OCI-LY1 (cell line): ENCODE measurements at regions not wholly inside any gene's neighbourhood (a gene's known extent, or its start where the extent isn't known, plus 50 kb on each side); places are given as distances from the start of the nearest gene placed in this dataset.

ENCODE experiments used
- H2AFZ ChIP-seq: fragments of 200-600 bp; sonication (generic), shearing (Covaris generic); 2 replicates; pipeline ENCODE4 v1.6.0; 2014; ENCODE audit warnings: antibody characterized with exemption, mild to moderate bottlenecking, low read length
- H3F3A ChIP-seq: fragments of 200-600 bp; sonication (generic), shearing (Covaris generic); 2 replicates; pipeline ENCODE4 v1.6.0; 2014; ENCODE audit warnings: mild to moderate bottlenecking, antibody characterized with exemption, low read length, moderate library complexity; ENCODE audit not compliant: insufficient read depth
- H3K27ac ChIP-seq: fragments of 200-600 bp; sonication (generic); 2 replicates; pipeline ENCODE4 v1.5.1; 2014; ENCODE audit warnings: low read length, mixed run types, mild to moderate bottlenecking, low read depth; ENCODE audit not compliant: poor library complexity, severe bottlenecking
- H3K27me3 ChIP-seq: fragments of 200-600 bp; sonication (generic); 2 replicates; pipeline ENCODE4 v1.6.0; 2014; ENCODE audit warnings: antibody characterized with exemption, mild to moderate bottlenecking, low read length, moderate library complexity; ENCODE audit not compliant: insufficient read depth
- H3K36me3 ChIP-seq: fragments of 200-600 bp; sonication (generic); 2 replicates; pipeline ENCODE4 v1.6.1; 2014; ENCODE audit warnings: mild to moderate bottlenecking, antibody characterized with exemption, low read length, moderate library complexity, mixed read lengths; ENCODE audit not compliant: insufficient read depth
- H3K4me1 ChIP-seq: fragments of 200-600 bp; sonication (generic); 2 replicates; pipeline ENCODE4 v1.5.1; 2014; ENCODE audit warnings: mild to moderate bottlenecking, low read length, moderate library complexity; ENCODE audit not compliant: insufficient read depth, severe bottlenecking
- H3K4me2 ChIP-seq: fragments of 200-600 bp; sonication (generic), shearing (Covaris generic); 2 replicates; pipeline ENCODE4 v1.6.1; 2014; ENCODE audit warnings: low read length
- H3K4me3 ChIP-seq: fragments of 200-600 bp; sonication (generic); 2 replicates; pipeline ENCODE4 v1.5.1; 2014; ENCODE audit warnings: low read length, low read depth, mild to moderate bottlenecking, mixed read lengths; ENCODE audit not compliant: poor library complexity, severe bottlenecking
- H3K79me2 ChIP-seq: fragments of 200-600 bp; shearing (Covaris generic); 2 replicates; pipeline ENCODE4 v1.6.1; 2016; ENCODE audit warnings: mixed run types, low read length, mixed read lengths; ENCODE audit not compliant: insufficient read depth
- H3K9ac ChIP-seq: fragments of 200-600 bp; sonication (generic), shearing (Covaris generic); 2 replicates; pipeline ENCODE4 v1.6.1; 2014; ENCODE audit warnings: mild to moderate bottlenecking, low read length, mixed read lengths
- H3K9me2 ChIP-seq: fragments of 200-600 bp; sonication (generic), shearing (Covaris generic); 2 replicates; pipeline ENCODE4 v1.6.1; 2014; ENCODE audit warnings: low read depth, mild to moderate bottlenecking, low read length, mixed read lengths
- H3K9me3 ChIP-seq: fragments of 200-600 bp; shearing (Covaris generic); 2 replicates; pipeline ENCODE4 v1.6.1; 2014; ENCODE audit warnings: low read length, mixed read lengths
- H4K20me1 ChIP-seq: fragments of 200-600 bp; sonication (generic), shearing (Covaris generic); 2 replicates; pipeline ENCODE4 v1.6.0; 2016; ENCODE audit warnings: mild to moderate bottlenecking, low read length; ENCODE audit not compliant: insufficient read depth
- CTCF ChIP-seq: fragments of 200-600 bp; sonication (generic), shearing (Covaris generic); IDR thresholded peaks from 2 replicates; pipeline ENCODE4 v1.5.1; 2017; ENCODE audit warnings: mild to moderate bottlenecking, antibody characterized with exemption, low read length, moderate library complexity, mixed read lengths
- EZH2 ChIP-seq: fragments of 200-600 bp; sonication (generic), shearing (Covaris generic); IDR thresholded peaks from 2 replicates; pipeline ENCODE4 v1.8.0; 2017; ENCODE audit warnings: borderline replicate concordance, mixed run types, mild to moderate bottlenecking, antibody characterized with exemption, low read length, moderate library complexity, mixed read lengths

- H3K4me2 ChIP-seq, result no peak overlapping the region
- H3K4me3 ChIP-seq, result peak overlapping the region; percentile 28
- H3K4me1 ChIP-seq, result no peaks in the 10 kb centered on the region
- H3K9ac ChIP-seq, result no peak overlapping the region
- TF ChIP-seq EZH2, result no peak
- peak; percentile 99 for TF ChIP-seq CTCF
- H2AFZ ChIP-seq, result no peak overlapping the region
- H3K9me2 ChIP-seq, result no peaks in the 10 kb centered on the region
- no peaks in the 10 kb centered on the region for H3K36me3 ChIP-seq
- H3K79me2 ChIP-seq, result no peaks in the 10 kb centered on the region
- peaks cover 28% of the 10 kb centered on the region for H3K9me3 ChIP-seq
- no peaks in the 10 kb centered on the region for H4K20me1 ChIP-seq
- H3K27ac ChIP-seq, result peak overlapping the region; percentile 25
- H3K27me3 ChIP-seq, result no peaks in the 10 kb centered on the region
- no peaks in the 10 kb centered on the region; the same call in 1 of the 2 replicates for H3F3A ChIP-seq
Measured at GRCh38 chr14:106831322-106831720, 1304.9 kb downstream of the TMEM121 start.

GRCh38 chr14:106837870-106838269 is 1311.5 kb downstream of the TMEM121 start:
- H3K4me2 ChIP-seq, result no peak overlapping the region
- H3K9ac ChIP-seq, result no peak overlapping the region
- no peaks in the 10 kb centered on the region for H3K79me2 ChIP-seq
- H2AFZ ChIP-seq, result no peak overlapping the region
- peaks cover 16% of the 10 kb centered on the region for H3K36me3 ChIP-seq
- peaks cover 22% of the 10 kb centered on the region for H3K9me3 ChIP-seq
- TF ChIP-seq EZH2, result no peak
- TF ChIP-seq CTCF, result no peak
- H3K9me2 ChIP-seq, result no peaks in the 10 kb centered on the region
- no peak overlapping the region for H3K27ac ChIP-seq
- no peak overlapping the region for H3K4me3 ChIP-seq
- no peaks in the 10 kb centered on the region for H3F3A ChIP-seq
- H4K20me1 ChIP-seq, result no peaks in the 10 kb centered on the region
- H3K4me1 ChIP-seq, result peaks cover 9% of the 10 kb centered on the region
- H3K27me3 ChIP-seq, result no peaks in the 10 kb centered on the region

- no peak overlapping the region for H3K4me2 ChIP-seq
- H3K9me3 ChIP-seq, result peaks cover 10% of the 10 kb centered on the region; the same call in 1 of the 2 replicates
- H3K27ac ChIP-seq, result no peak overlapping the region
- no peaks in the 10 kb centered on the region for H3K27me3 ChIP-seq
- peaks cover 21% of the 10 kb centered on the region for H3K4me1 ChIP-seq
- H3K4me3 ChIP-seq, result no peak overlapping the region
- no peaks in the 10 kb centered on the region for H3K79me2 ChIP-seq
- H2AFZ ChIP-seq, result no peak overlapping the region
- TF ChIP-seq EZH2, result no peak
- no peak for TF ChIP-seq CTCF
- H3K36me3 ChIP-seq, result peaks cover 16% of the 10 kb centered on the region
- no peaks in the 10 kb centered on the region for H3K9me2 ChIP-seq
- no peak overlapping the region for H3K9ac ChIP-seq
- H3F3A ChIP-seq, result no peaks in the 10 kb centered on the region
- H4K20me1 ChIP-seq, result no peaks in the 10 kb centered on the region
Measured at GRCh38 chr14:106838991-106839769, 1312.8 kb downstream of the TMEM121 start.
